BJ (cell line): ENCODE measurements at regions not wholly inside any gene's neighbourhood (a gene's known extent, or its start where the extent isn't known, plus 50 kb on each side); places are given as distances from the start of the nearest gene placed in this dataset.
A peak's percentile ranks its signal among the peaks of the same experiment; 100 is the strongest.

ENCODE experiments used
- CTCF ChIA-PET: fragments of 350-600 bp; formaldehyde crosslinking; extraction: SDS; loops from one replicate; lab custom pipeline; 2021; ENCODE audit warnings: antibody characterized with exemption, inconsistent platforms; lab: Yijun Ruan, JAX
- POLR2A ChIA-PET: fragments of 300-600 bp; sonication (Branson Sonifier 250); formaldehyde crosslinking; extraction: SDS; loops from one replicate; lab custom pipeline; 2021; ENCODE audit warnings: antibody characterized with exemption; lab: Charles Lee
- DNase-seq: peaks from one replicate; pipeline ENCODE4 v3.0.0-alpha.2; 2011; ENCODE audit warnings: low read depth
- H3K27me3 ChIP-seq: 2 replicates; pipeline ENCODE4 v1.6.0; 2011; ENCODE audit warnings: low read length; ENCODE audit not compliant: control insufficient read depth, insufficient read depth
- H3K36me3 ChIP-seq: 2 replicates; pipeline ENCODE4 v1.5.1; 2011; ENCODE audit warnings: low read length; ENCODE audit not compliant: control insufficient read depth, insufficient read depth
- H3K4me3 ChIP-seq: 2 replicates; pipeline ENCODE4 v1.5.1; 2011; ENCODE audit warnings: low read depth, mild to moderate bottlenecking, control low read depth, low read length
- TF ChIP-seq, protein P1 (sequence below): IDR thresholded peaks from 2 replicates; pipeline ENCODE4 v1.5.1; 2011; ENCODE audit warnings: low read depth, mild to moderate bottlenecking, control low read depth, inconsistent platforms, low read length, moderate library complexity; ENCODE audit not compliant: insufficient read depth

DNA sequence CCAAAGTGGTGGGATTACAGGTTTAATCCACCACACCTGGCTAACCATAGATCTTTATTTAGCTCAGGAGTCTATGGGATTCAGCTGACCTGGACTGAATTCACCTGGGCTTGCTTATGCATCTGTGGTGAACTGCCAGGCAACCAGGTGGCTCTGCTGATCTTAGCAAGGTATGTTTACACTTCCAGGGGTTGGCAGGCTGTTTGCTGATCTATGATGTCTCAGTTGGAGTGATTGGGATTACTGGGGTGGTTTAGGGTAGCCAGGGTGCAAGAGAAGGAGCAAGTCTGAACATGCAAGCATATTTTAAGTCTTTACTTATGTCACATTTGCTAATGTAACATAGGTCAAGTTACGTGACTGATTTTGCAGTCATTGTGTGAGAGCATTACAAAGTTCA lies 63.6 kb upstream of the JAK2 start:
- CTCF ChIA-PET = no interaction called here
- Histone ChIP-seq H3K36me3 (no peaks in the 10 kb centered on the region), H3K27me3 (no peaks in the 10 kb centered on the region), H3K4me3 (no peak overlapping the region)
- no peak for DNase-seq
- POLR2A ChIA-PET = no interaction called here
- TF ChIP-seq, protein P1, sequence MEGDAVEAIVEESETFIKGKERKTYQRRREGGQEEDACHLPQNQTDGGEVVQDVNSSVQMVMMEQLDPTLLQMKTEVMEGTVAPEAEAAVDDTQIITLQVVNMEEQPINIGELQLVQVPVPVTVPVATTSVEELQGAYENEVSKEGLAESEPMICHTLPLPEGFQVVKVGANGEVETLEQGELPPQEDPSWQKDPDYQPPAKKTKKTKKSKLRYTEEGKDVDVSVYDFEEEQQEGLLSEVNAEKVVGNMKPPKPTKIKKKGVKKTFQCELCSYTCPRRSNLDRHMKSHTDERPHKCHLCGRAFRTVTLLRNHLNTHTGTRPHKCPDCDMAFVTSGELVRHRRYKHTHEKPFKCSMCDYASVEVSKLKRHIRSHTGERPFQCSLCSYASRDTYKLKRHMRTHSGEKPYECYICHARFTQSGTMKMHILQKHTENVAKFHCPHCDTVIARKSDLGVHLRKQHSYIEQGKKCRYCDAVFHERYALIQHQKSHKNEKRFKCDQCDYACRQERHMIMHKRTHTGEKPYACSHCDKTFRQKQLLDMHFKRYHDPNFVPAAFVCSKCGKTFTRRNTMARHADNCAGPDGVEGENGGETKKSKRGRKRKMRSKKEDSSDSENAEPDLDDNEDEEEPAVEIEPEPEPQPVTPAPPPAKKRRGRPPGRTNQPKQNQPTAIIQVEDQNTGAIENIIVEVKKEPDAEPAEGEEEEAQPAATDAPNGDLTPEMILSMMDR = no peak

DNA sequence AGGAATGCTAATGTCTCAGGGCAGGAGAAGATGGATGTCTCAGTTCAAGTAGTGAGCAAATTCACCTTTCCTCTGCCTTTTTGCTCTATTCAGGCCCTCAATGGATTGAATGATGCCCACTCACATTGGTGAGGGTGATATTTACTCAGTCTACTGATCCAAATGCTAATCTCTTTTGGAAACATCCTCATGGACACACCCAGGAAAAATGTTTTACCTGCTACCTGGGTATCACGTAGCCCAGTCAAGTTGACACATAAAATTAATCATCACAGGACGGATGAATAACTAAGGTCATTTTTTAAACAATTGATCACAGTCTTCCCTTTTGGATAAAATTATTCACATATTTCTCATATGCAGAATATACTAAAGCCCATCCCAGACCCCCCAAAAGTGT lies 63.0 kb upstream of the JAK2 start:
- CTCF ChIA-PET = interaction anchor here (3.0 to 3.9 kb wide), 2 partner anchors 12 to 161 kb away, joined by 9 to 40 read pairs; no protein-coding TSS in a partner anchor
- Histone ChIP-seq H3K27me3 (no peaks in the 10 kb centered on the region), H3K36me3 (no peaks in the 10 kb centered on the region), H3K4me3 (no peak overlapping the region)
- DNase-seq = no peak
- TF ChIP-seq, protein P1 = no peak
- POLR2A ChIA-PET = no interaction called here

DNA sequence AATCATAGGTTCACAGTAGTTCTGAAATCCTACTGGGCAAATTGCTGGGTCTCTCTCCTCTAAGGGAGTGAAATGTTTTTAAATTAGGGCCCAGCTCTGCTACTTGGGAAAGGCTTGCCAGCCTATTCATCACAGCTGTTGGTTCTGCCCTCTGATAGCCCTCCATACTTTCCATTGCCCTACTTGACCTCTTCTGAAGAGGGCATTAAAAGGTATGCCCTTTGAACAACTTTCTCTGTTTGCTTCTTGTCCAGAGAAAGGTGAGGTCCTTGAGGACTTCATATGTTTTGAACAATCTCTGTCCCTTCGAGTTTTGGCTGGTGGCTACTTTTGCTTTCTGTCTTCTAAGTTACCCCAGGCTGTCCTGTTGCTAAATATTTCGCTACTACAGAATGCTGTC lies 62.3 kb upstream of the JAK2 start:
- DNase-seq = no peak
- H3K4me3 ChIP-seq = no peak overlapping the region
- ChIA-PET POLR2A (no interaction called here), CTCF (interaction anchor here (1.2 to 3.9 kb wide), 4 partner anchors 9 to 162 kb away, joined by 3 to 40 read pairs (median 6); no protein-coding TSS in a partner anchor)
- no peaks in the 10 kb centered on the region for H3K27me3 ChIP-seq
- no peaks in the 10 kb centered on the region for H3K36me3 ChIP-seq
- TF ChIP-seq, protein P1 = no peak

DNA sequence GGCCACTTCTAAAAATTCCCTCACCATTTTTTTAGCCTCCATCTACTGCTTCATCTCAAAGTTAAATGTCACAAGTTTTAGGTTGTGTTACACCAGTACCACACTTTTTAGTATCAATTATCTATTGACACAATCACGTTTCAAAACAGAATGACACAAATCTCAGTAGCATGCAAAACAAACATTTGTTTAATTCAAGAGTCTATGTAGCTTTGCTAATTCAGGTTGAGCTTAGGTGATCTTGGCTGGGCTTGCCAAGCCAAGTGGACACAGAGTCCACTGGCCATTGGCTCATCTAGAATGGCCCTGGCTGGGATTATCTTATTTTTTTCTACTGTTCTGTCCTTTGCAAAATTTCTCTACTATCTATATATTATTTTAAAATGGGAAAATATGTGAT lies 61.9 kb upstream of the JAK2 start:
- no peak for DNase-seq
- ChIA-PET POLR2A (no interaction called here), CTCF (interaction anchor here (0.8 to 3.9 kb wide), 8 partner anchors 9 to 162 kb away, joined by 3 to 40 read pairs (median 4); no protein-coding TSS in a partner anchor)
- H3K27me3 ChIP-seq = no peaks in the 10 kb centered on the region
- no peaks in the 10 kb centered on the region for H3K36me3 ChIP-seq
- TF ChIP-seq, protein P1 = no peak
- H3K4me3 ChIP-seq = no peak overlapping the region

DNA sequence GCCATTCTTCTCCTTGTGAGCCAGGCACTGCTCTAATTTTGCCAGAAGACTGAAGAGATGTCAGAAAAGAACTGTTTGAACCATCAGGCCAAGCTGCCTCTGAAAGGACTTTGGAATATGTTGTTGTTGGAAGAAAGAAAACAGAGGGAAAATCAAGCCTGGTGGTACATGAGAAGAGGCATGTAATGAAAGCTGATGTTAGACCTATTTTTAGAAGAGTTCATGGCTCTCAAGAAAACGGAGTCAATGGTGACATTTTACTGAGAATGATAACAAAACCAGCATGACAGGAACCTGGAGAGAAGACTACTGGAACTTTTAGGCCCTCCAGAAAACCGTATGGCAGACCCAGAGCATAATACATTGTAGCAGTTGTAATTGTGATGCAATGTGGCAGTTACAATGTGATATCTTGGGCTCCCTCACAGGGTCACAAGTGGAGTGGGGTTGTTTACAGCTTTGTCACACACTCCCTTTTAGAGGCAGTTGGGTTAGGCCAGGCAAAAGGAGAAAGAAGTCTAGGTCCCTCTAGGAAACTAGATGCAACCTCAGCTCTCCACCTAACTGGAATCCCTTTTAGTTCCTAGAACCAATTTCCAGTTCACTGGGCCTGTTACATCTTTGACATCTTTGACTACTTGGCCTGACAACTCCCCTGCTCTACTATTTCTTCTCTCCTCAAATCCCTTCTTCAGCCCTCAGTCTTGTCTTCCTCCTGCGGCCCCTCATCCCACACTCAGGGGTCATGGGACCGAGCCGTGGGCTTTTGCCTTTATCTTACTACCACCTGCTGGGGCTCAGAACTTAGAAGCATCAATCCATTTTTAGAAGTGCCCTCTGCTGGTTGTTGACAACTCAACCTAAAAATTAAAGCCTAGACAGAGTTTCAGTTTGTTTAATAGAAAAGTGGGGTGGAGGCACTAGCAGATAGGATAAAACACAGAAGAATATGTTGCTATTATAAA lies 61.2 kb upstream of the JAK2 start:
- Histone ChIP-seq H3K4me3 (no peak overlapping the region), H3K27me3 (no peaks in the 10 kb centered on the region), H3K36me3 (no peaks in the 10 kb centered on the region)
- no peak for DNase-seq
- ChIA-PET POLR2A (interaction anchor here (0.6 kb wide), 1 partner anchor 165 kb away, joined by 3 read pairs; no protein-coding TSS in a partner anchor), CTCF (interaction anchor here (0.8 to 3.9 kb wide), 12 partner anchors 10 to 171 kb away, joined by 3 to 40 read pairs (median 3); no protein-coding TSS in a partner anchor)
- TF ChIP-seq, protein P1 = peak; percentile 40
